ENCODE measurements at regions not wholly inside any gene's neighbourhood (a gene's known extent, or its start where the extent isn't known, plus 50 kb on each side); places are given as distances from the start of the nearest gene placed in this dataset.

DNA sequence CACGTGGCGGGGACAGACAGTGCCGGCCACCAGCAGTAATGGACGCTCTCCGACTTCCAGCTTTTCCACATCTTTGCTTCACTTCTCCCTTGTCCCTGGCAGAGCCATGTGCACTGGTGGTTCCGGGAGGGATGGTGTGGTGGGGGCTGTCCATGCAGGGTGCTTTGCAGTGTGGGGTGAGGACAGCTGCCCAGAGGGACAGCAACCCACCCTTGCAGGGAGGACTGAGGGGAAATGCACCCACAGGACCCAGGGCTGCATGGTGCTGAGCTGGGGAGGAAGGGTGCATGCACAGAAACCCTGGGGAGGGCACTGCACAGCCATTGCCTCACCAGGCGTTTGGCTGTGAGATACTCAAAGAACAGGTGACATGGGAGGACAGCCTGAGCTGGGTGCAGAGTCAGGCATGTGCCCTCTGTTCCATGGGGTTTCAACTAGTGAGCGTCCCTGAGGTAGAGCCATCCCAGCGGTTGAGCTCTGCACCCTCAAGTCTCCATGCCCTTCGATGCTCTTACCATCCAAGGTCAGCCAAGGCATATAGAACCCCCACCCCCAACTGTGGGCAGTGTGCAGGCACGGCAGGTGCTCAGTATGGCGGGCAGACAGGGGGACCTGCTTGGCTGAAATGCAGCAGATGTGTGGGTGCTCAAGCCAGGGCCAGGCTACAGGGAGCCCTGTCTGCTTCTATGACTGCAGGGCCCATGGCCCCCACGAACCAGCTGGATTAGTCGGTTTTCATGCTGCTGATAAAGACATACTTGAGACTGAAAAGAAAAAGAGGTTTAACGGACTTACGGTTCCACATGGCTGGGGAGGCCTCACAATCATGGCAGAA, 239.7 kb downstream of the TTLL2 start:
- TF ChIP-seq, protein P1, sequence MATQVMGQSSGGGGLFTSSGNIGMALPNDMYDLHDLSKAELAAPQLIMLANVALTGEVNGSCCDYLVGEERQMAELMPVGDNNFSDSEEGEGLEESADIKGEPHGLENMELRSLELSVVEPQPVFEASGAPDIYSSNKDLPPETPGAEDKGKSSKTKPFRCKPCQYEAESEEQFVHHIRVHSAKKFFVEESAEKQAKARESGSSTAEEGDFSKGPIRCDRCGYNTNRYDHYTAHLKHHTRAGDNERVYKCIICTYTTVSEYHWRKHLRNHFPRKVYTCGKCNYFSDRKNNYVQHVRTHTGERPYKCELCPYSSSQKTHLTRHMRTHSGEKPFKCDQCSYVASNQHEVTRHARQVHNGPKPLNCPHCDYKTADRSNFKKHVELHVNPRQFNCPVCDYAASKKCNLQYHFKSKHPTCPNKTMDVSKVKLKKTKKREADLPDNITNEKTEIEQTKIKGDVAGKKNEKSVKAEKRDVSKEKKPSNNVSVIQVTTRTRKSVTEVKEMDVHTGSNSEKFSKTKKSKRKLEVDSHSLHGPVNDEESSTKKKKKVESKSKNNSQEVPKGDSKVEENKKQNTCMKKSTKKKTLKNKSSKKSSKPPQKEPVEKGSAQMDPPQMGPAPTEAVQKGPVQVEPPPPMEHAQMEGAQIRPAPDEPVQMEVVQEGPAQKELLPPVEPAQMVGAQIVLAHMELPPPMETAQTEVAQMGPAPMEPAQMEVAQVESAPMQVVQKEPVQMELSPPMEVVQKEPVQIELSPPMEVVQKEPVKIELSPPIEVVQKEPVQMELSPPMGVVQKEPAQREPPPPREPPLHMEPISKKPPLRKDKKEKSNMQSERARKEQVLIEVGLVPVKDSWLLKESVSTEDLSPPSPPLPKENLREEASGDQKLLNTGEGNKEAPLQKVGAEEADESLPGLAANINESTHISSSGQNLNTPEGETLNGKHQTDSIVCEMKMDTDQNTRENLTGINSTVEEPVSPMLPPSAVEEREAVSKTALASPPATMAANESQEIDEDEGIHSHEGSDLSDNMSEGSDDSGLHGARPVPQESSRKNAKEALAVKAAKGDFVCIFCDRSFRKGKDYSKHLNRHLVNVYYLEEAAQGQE (IDR thresholded peaks at IDR 0.05; ENCODE audit: low read depth, low read length), result no peak
- TF ChIP-seq, protein P2, sequence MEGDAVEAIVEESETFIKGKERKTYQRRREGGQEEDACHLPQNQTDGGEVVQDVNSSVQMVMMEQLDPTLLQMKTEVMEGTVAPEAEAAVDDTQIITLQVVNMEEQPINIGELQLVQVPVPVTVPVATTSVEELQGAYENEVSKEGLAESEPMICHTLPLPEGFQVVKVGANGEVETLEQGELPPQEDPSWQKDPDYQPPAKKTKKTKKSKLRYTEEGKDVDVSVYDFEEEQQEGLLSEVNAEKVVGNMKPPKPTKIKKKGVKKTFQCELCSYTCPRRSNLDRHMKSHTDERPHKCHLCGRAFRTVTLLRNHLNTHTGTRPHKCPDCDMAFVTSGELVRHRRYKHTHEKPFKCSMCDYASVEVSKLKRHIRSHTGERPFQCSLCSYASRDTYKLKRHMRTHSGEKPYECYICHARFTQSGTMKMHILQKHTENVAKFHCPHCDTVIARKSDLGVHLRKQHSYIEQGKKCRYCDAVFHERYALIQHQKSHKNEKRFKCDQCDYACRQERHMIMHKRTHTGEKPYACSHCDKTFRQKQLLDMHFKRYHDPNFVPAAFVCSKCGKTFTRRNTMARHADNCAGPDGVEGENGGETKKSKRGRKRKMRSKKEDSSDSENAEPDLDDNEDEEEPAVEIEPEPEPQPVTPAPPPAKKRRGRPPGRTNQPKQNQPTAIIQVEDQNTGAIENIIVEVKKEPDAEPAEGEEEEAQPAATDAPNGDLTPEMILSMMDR (IDR thresholded peaks at IDR 0.05), result no peak

Data from SK-N-SH (cell line).